Hepatocyte (in vitro differentiated cells): ENCODE measurements at regions not wholly inside any gene's neighbourhood (a gene's known extent, or its start where the extent isn't known, plus 50 kb on each side); places are given as distances from the start of the nearest gene placed in this dataset.
A peak's percentile ranks its signal among the peaks of the same experiment; 100 is the strongest.

Experiments used
- CTCF ChIP-seq: fragments of 200-600 bp; sonication (generic); IDR thresholded peaks from 2 replicates; pipeline ENCODE4 v1.5.1; 2016; ENCODE audit warnings: antibody characterized with exemption, mild to moderate bottlenecking; ENCODE audit not compliant: poor library complexity
- EZH2 ChIP-seq: fragments of 200-600 bp; sonication (generic); IDR thresholded peaks from 2 replicates; pipeline ENCODE4 v1.6.1; 2016; ENCODE audit warnings: antibody characterized with exemption, mild to moderate bottlenecking, borderline replicate concordance

GRCh38 chr7:115707258-115708012 is 323.1 kb downstream of the TFEC start:
- peak; percentile 44 for TF ChIP-seq CTCF
- TF ChIP-seq EZH2: no peak
